M059J (cell line): ENCODE measurements at regions not wholly inside any gene's neighbourhood (a gene's known extent, or its start where the extent isn't known, plus 50 kb on each side); places are given as distances from the start of the nearest gene placed in this dataset.
"Not testable (repeated sequence)": the region's sequence is repeated elsewhere in the genome, so short reads cannot be mapped to it uniquely, and the experiment has no call there.

ENCODE experiments used
- DNase-seq: peaks from one replicate; pipeline ENCODE4 v3.0.0-alpha.2; 2012; ENCODE audit warnings: low read depth

GRCh38 chr6:133789449-133789848 is 99.5 kb upstream of the TCF21 start:
- not testable (repeated sequence) for DNase-seq

DNA sequence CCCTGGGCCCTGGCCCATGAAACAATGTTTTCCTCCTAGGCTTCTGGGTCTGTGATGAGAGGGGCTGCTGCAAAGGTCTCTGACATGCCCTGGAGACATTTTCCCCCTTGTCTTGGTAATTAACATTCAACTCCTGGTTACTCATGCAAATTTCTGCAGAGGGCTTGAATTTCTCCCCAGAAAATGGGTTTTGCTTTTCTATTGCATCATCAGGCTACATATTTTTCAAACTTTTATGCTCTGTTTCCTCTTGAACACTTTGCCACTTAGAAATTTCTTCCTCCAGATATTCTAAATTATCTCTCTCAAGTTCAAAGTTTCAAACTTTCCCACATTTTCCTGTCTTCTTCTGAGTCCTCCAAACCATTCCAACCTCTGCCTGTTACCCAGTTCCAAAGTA is 98.2 kb upstream of the TCF21 start:
- not testable (repeated sequence) for DNase-seq

GRCh38 chr6:133795051-133795450 is 93.9 kb upstream of the TCF21 start:
- DNase-seq: not testable (repeated sequence)

GRCh38 chr6:133796235-133796634 is 92.7 kb upstream of the TCF21 start:
- no peak for DNase-seq

- no peak for DNase-seq
These were observed 89.9 kb upstream of the TCF21 start for GRCh38 chr6:133799043-133799442.

- DNase-seq: peak; percentile 22
These were observed 86.1 kb upstream of the TCF21 start for GRCh38 chr6:133802861-133803260.

DNA sequence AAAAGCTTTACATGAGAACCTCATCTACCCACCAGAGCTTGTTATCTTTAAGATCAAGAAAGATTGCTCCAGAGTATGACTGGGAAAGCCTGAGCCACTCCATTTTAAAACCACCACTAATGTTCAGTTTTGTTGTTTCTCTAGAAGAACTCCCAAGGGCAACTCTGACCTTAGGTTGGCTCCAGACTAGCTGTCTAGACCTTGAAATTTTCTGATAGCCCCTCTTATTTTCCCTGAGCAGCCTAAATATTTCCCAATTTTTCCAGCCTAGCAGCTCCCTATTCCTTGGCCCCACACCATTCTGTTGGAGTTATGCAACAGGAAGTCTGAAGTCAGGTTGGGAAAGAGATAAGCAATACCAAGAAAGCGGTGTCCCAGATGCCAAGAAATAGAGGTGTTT is 84.6 kb upstream of the TCF21 start:
- peak; percentile 33 for DNase-seq

- no peak for DNase-seq
These were observed 83.0 kb upstream of the TCF21 start for GRCh38 chr6:133805876-133806275.

DNA sequence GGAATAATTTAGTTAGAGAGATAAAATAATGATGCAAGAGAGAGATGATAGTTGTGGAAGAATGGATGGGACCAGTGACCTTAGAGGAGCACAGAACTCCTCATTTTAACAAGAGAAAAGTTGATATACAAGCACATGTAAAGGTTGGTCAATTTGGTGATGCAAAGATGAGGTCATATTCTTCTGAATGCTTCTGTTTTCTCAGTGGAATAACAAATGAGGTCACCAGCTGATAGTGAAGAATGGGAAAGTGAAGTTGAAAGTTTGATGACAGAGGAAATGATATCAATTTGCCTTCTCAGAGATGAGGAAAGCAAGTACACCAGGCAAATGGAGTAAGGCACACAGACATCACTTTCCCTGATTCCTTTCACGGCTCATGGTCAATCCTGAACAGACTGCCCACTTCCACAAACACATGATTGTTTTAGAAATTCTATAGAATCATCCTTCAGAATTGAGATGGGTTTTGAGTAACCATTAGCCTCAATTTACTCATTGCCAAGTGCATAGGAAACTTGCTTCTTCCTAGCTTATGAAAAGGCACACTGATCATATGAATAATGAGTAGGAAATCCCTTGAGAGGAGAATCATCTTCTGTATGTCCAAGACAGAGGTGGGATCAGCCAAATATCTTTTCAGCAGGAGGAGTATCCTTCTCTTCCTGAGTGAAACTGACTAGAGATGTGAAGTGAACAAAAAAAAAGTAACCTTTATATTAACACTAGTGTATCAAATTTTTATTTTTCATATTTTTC is 82.4 kb upstream of the TCF21 start:
- DNase-seq: no peak

DNA sequence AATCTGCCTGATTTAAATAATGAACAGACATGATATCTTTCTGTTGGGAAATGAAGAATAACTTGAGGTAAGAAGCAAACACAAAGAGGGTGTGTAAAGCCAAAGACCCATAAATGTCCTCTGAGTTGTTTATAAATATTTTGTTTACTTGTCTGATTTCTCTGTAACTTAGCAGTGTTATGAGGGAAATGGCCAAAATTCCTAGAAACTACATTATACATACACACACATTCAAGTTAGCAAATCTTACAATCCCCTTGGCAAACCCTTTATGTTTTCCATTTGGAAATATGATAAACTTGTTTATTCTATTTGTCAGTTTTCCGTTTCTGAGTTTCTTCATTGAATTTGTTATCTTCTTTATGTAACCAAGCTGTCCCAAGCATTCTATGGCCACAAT is 81.4 kb upstream of the TCF21 start:
- no peak for DNase-seq

DNA sequence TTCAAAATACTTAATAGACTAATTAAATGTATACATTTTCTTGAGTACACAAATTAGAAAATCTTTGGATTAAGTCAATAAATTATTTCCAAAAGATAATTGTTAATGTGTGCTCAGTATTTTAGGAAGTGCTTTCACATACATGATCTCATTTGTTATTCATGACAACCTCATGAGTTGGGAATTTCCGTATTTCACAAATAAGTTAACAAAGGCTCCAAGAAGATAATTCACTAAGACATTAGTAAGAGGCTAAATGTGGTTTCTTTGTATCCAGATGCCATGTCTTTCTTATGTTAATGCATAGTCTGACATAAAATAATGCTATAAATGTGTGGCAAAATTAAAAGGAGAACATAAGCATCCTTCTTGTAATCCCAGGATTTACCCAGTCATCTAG is 79.5 kb upstream of the TCF21 start:
- DNase-seq: peak; percentile 14

DNA sequence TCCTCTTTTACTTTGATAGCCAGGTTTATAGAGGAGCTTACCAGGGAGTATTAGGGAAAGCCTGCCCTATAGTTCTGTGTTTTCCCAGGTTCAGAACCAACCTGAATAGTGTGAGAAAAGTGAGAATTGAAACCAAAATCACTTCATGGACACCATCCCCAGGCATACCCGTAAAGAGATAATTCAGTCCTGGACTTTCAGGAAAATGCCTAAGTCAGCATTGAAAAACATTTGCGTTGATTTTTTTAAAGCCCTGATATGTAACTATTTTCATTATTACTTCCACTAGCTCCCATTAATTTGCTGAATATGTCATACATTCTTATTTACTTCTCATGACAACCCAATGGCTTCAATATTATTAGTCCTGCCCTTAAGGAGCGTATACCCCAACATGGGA is 77.4 kb upstream of the TCF21 start:
- no peak for DNase-seq

DNA sequence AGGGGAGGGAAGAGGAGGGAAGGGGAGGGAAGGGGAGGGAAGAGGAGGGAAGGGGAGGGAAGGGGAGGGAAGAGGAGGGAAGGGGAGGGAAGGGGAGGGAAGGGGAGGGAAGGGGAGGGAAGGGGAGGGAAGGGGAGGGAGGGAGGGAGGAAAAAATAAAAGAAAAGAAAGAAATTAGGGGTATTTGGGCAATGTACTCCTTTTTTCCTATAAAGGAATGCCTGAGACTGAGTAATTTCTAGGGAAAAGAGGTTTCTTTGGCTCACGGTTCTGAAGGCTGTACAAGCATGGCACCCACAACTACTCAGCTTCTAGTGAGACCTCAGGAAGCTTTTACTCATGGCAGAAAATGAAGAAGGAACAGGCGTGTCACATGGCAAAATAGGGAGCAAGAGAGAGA is 76.5 kb upstream of the TCF21 start:
- DNase-seq: not testable (repeated sequence)

DNA sequence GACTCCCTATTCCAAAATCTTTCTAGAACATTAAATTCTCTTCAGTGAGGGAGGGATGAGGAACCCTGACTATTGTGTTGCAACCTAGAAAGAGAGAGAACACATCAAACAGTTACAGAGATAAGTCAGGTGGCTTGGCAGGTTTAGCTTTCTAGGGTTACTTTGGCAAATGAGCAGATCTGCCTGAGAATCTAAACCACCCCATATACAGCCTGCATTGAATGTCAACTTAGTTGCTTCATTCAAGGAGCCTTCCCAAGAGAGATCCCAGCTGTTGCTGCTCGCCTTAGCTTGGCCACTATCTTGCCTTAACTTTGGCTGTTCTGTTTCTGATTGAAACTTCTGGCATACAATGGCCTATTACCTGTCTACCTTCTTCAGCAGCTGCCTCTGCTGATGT is 74.7 kb upstream of the TCF21 start:
- no peak for DNase-seq

- peak; percentile 79 for DNase-seq
These were observed 74.1 kb upstream of the TCF21 start for GRCh38 chr6:133814797-133815196.

DNA sequence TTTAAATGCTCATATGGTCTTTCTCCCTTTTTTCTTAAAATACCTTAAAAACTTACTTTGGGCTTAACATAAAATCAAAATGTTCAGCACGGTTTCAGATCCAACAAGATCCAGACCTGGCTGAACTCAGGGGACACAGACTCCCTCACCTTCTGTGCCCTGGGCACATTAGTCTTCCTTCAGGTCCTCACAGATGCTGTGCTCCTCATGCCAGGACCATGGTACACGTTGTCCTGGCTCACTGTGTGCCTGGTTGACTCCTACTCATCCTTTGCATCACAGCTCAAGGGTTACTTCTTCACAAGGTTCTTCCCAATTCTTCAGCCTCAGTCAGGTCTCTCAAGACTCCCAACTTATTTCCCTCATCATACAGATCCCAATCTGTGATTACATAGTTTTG is 73.6 kb upstream of the TCF21 start:
- no peak for DNase-seq

- no peak for DNase-seq
These were observed 72.7 kb upstream of the TCF21 start for GRCh38 chr6:133816171-133816570.

DNA sequence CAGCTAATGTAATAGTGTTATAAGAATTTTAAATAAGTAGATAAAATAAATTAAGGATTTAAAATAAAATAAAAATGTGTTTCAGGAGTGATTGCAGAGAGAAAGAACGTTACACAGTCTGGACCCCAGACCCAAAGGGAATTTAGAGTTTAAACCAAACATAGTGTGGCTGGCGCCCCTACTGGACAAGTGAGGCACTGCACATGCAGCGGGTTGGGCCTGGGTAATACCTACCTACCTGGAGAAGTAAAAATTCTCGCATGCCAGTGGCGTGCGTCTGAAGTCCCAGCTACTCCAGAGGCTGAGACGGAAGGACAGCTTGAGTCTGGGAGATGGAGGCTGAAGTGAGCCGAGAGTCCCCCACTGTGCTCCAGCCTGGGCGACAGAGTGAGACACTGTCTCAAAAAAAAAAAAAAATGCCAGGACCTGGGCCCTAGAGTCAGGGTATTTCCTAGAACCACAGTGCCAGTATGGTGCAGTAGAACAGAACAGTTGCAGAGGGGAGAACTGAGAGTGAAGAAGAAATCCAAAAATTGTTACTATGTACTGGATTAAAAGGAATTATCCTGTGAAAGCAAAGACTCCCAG is 71.4 kb upstream of the TCF21 start:
- DNase-seq: no peak

GRCh38 chr6:133818320-133818719 is 70.6 kb upstream of the TCF21 start:
- no peak for DNase-seq

GRCh38 chr6:133820208-133820607 is 68.7 kb upstream of the TCF21 start:
- DNase-seq: no peak

- peak; percentile 40 for DNase-seq
These were observed 61.1 kb upstream of the TCF21 start for GRCh38 chr6:133827766-133828165.

- DNase-seq: no peak
These were observed 55.0 kb upstream of the TCF21 start for GRCh38 chr6:133833949-133834359.

DNA sequence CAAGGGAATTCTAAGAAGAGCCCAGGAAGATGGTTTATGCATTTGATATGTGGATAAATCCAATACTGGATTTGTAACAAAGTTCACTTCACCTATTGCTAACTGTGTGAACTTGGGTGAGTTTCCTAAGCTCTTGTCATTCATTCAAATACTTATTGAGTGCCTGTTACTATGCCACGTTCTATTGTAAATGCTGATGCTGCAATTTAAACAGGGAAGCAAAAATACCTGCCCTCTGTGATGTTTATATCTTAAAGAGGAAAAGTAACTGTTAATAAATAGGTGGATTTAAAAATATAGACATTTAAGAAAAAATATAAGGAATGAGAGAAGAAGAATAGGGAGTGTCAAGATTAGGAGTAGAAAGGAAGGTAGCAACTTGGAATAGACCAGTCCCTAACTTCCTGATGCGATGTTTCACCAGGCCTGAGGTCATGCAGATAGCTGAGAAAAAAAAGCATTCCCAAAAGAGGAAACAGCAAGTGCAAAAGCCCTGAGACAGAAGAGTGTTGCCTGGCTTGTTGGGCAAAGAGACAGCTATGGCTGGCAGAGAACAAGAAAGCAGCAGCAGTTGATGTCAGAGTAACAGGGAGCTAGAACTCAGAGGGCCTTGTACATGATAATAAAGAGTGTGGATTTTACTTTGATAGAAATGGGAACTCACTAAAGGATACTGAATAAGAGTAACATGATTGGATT is 54.3 kb upstream of the TCF21 start:
- DNase-seq: no peak
